Posterior vena cava (tissue), 2 donors: ENCODE measurements at regions not wholly inside any gene's neighbourhood (a gene's known extent, or its start where the extent isn't known, plus 50 kb on each side); places are given as distances from the start of the nearest gene placed in this dataset.
A peak's percentile ranks its signal among the peaks of the same experiment; 100 is the strongest.
"Not testable (repeated sequence)": the region's sequence is repeated elsewhere in the genome, so short reads cannot be mapped to it uniquely, and the experiment has no call there.

Experiments used
- DNase-seq: peaks from one replicate; pipeline ENCODE4 v3.0.0-alpha.2; 2020; ENCODE audit warnings: low spot score
- intact Hi-C, 2 donors: fragments of 100-400 bp; cut with DNase I; formaldehyde crosslinking; loops; one replicate each; pipeline versions ENCODE4 v1.14.1 to v1.14.2; 2022 to 2023
- donor health status: DM: yes; HTN: yes; CAD: no.
- donor health status: DM: yes; HTN: yes; CAD: no.

- intact Hi-C loops = no loop called here
- no peak for DNase-seq
Measured at GRCh38 chr2:35784777-35785176, 570.8 kb upstream of the CRIM1 start.

GRCh38 chr2:35783723-35784122 is 571.9 kb upstream of the CRIM1 start:
- intact Hi-C loops = no loop called here
- DNase-seq = no peak

GRCh38 chr2:35741556-35741955 is 614.0 kb upstream of the CRIM1 start:
- intact Hi-C loops = no loop called here
- DNase-seq = no peak

GRCh38 chr2:35731674-35732073 is 623.9 kb upstream of the CRIM1 start:
- intact Hi-C loops = no loop called here
- DNase-seq = no peak

GRCh38 chr2:35714883-35715282 is 640.7 kb upstream of the CRIM1 start:
- intact Hi-C loops = no loop called here

GRCh38 chr2:35708411-35708923 is 647.1 kb upstream of the CRIM1 start:
- intact Hi-C loops = loop anchor here in 1 of 2 donors (10.0 kb wide), 1 partner anchor 84 kb away; no protein-coding TSS in a partner anchor
- no peak for DNase-seq

More at GRCh38 chr2:35714883-35715282, 640.7 kb upstream of the CRIM1 start:
- DNase-seq = no peak

- intact Hi-C loops = no loop called here
- no peak for DNase-seq
Measured at GRCh38 chr2:35688309-35688708, 667.3 kb upstream of the CRIM1 start.

- no peak for DNase-seq
- intact Hi-C loops = no loop called here
Measured at GRCh38 chr2:35651688-35652323, 703.8 kb upstream of the CRIM1 start.

- intact Hi-C loops = no loop called here
- no peak for DNase-seq
Measured at GRCh38 chr2:35614640-35615039, 740.9 kb upstream of the CRIM1 start.

- intact Hi-C loops = no loop called here
- DNase-seq = no peak
Measured at GRCh38 chr2:35606394-35606793, 749.2 kb upstream of the CRIM1 start.

GRCh38 chr2:35598310-35598709 is 757.3 kb upstream of the CRIM1 start:
- intact Hi-C loops = no loop called here
- DNase-seq = no peak

- DNase-seq = no peak
- intact Hi-C loops = no loop called here
Measured at GRCh38 chr2:35591886-35592285, 763.7 kb upstream of the CRIM1 start.

GRCh38 chr2:35585972-35586371 is 769.6 kb upstream of the CRIM1 start:
- no peak for DNase-seq

GRCh38 chr2:35582637-35583036 is 772.9 kb upstream of the CRIM1 start:
- intact Hi-C loops = no loop called here
- no peak for DNase-seq

More at GRCh38 chr2:35585972-35586371, 769.6 kb upstream of the CRIM1 start:
- intact Hi-C loops = no loop called here

GRCh38 chr2:35580956-35581355 is 774.6 kb upstream of the CRIM1 start:
- intact Hi-C loops = no loop called here
- no peak for DNase-seq

- DNase-seq = peak; percentile 74
- intact Hi-C loops = not testable (repeated sequence)
Measured at GRCh38 chr2:35568574-35568973, 787.0 kb upstream of the CRIM1 start.

- DNase-seq = no peak
- intact Hi-C loops = no loop called here
Measured at GRCh38 chr2:35562488-35562887, 793.1 kb upstream of the CRIM1 start.

GRCh38 chr2:35548171-35548570 is 807.4 kb upstream of the CRIM1 start:
- intact Hi-C loops = no loop called here
- DNase-seq = no peak

- no peak for DNase-seq
- intact Hi-C loops = no loop called here
Measured at GRCh38 chr2:35545301-35545700, 810.3 kb upstream of the CRIM1 start.

GRCh38 chr2:35538796-35539195 is 816.8 kb upstream of the CRIM1 start:
- intact Hi-C loops = no loop called here
- DNase-seq = no peak

- no peak for DNase-seq
- intact Hi-C loops = no loop called here
Measured at GRCh38 chr2:35530615-35531135, 824.9 kb upstream of the CRIM1 start.
